ENCODE measurements at regions not wholly inside any gene's neighbourhood (a gene's known extent, or its start where the extent isn't known, plus 50 kb on each side); places are given as distances from the start of the nearest gene placed in this dataset.
"Not testable (repeated sequence)": the region's sequence is repeated elsewhere in the genome, so short reads cannot be mapped to it uniquely, and the experiment has no call there.

DNA sequence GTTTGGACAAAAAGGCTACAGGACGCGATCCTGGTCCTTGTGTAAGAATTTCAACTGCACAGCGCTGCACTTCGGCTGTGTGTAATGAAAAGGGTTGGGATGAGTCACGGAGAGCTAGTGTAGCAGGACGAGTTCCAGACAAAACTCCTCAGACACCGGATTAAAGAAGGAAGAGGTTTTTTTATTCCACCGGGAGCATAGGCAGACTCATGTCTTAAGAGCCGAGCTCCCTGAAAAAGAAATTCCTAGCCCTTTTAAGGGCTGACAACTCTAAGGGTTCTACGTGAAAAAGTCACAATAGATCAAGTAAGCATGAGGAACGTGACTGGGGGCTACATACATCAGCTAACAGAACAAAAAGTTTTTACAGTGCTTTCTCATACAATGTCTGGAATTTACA, 54.8 kb upstream of the FAM90A1 start:
- H3K4me3 ChIP-seq (ENCODE audit: low read depth, low read length); POLR2A ChIA-PET; DNase-seq (ENCODE audit: low read depth, low spot score); CTCF ChIA-PET: not testable (repeated sequence)

DNA sequence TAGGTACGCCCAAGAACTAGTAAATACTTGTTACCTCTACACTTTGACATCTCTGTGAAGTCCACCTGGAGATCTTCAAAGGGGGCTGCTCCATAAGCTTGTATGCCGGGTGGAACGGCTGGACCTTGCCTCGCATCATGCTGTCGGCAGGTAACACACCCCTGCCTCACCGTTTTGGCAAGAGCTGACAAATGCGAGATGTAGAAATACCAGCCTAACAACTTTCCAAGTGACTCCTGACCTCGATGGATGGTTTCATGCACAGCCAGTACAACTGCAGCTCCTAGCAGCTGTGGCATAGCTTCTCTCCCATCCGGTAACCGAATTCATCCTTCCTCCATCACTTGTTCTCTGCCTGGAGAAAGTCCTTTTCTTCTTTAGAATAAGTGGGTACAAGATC, 58.3 kb upstream of the FAM90A1 start:
- H3K4me3 ChIP-seq (ENCODE audit: low read depth, low read length); POLR2A ChIA-PET; DNase-seq (ENCODE audit: low read depth, low spot score); CTCF ChIA-PET: not testable (repeated sequence)

- H3K4me3 ChIP-seq (ENCODE audit: low read depth, low read length); POLR2A ChIA-PET; CTCF ChIA-PET; DNase-seq (ENCODE audit: low read depth, low spot score): not testable (repeated sequence)
Measured at GRCh38 chr12:8291764-8292163, 64.3 kb upstream of the FAM90A1 start.

GRCh38 chr12:8294662-8295061, 67.2 kb upstream of the FAM90A1 start:
- H3K4me3 ChIP-seq (ENCODE audit: low read depth, low read length); POLR2A ChIA-PET; CTCF ChIA-PET; DNase-seq (ENCODE audit: low read depth, low spot score): not testable (repeated sequence)

GRCh38 chr12:8308611-8309010, 81.2 kb upstream of the FAM90A1 start:
- H3K4me3 ChIP-seq (ENCODE audit: low read depth, low read length); DNase-seq (ENCODE audit: low read depth, low spot score); CTCF ChIA-PET; POLR2A ChIA-PET: not testable (repeated sequence)

- DNase-seq (ENCODE audit: low read depth, low spot score); H3K4me3 ChIP-seq (ENCODE audit: low read depth, low read length); CTCF ChIA-PET; POLR2A ChIA-PET: not testable (repeated sequence)
Measured at GRCh38 chr12:8315997-8316396, 88.6 kb upstream of the FAM90A1 start.

DNA sequence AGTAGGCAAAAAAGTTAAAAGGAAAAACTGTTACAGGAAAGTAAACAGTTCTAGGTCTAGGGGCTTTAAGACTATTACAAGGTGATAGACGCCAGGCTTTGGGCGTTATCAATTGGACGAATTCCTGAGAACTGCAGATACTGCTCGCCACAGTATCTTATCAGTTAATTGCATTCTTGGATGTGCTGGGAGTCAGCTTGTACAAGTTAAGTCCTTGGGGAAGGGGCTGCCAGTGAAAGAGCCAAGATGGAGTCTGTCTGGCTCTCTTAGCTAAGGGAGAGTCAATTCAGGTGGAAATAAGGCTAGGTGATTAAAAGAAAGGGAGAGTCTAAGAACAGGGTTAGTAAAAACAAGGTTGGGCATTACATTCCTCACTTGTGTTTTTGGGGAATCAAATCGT, 90.3 kb upstream of the FAM90A1 start:
- CTCF ChIA-PET; H3K4me3 ChIP-seq (ENCODE audit: low read depth, low read length); DNase-seq (ENCODE audit: low read depth, low spot score); POLR2A ChIA-PET: not testable (repeated sequence)

DNA sequence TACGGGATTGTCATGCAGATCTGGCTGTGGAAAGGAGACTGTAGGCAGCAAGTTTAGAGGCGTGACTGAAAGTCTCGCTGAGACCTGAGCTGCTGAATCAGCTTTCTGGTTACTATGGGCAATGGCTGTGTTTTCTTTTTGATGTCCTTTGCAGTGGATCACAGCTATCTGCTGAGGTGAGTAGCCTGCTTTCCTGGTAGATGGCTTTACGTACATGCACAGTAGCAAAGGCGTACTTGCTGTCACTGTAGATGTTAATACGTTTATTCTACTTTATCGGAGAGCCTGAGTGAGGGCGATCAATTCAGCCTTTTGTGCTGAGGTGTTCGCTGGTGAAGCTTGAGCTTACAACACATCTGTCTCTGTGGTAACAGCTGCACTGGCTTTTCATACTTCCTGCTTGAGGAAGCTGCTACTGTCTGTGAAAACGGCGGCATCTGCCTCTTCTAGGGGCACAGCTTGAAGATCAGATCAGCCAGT, 92.9 kb upstream of the FAM90A1 start:
- H3K4me3 ChIP-seq (ENCODE audit: low read depth, low read length); DNase-seq (ENCODE audit: low read depth, low spot score); POLR2A ChIA-PET; CTCF ChIA-PET: not testable (repeated sequence)

- POLR2A ChIA-PET; DNase-seq (ENCODE audit: low read depth, low spot score); CTCF ChIA-PET; H3K4me3 ChIP-seq (ENCODE audit: low read depth, low read length): not testable (repeated sequence)
Measured at GRCh38 chr12:8320791-8321370, 93.5 kb upstream of the FAM90A1 start.

- DNase-seq (ENCODE audit: low read depth, low spot score); H3K4me3 ChIP-seq (ENCODE audit: low read depth, low read length); CTCF ChIA-PET; POLR2A ChIA-PET: not testable (repeated sequence)
Measured at GRCh38 chr12:8325145-8325839, 97.9 kb upstream of the FAM90A1 start.

DNA sequence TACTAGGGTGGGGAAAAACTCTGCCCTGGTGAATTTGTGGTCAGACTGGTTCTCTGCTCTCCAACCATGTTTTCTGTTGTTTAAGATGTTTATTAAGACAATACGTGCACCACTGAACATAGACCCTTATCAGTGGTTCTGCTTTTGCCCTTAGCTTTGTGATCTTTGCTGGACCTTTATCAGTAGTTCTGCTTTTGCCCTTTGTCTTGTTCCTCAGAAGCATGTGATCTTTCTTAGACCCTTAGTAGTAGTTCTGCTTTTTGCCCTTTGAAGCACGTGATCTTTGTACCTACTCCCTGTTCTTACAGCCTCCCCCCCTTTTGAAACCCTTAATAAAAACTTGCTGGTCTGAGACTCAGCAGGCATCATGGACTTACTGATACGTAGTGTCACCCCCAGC, 101.4 kb upstream of the FAM90A1 start:
- DNase-seq (ENCODE audit: low read depth, low spot score); H3K4me3 ChIP-seq (ENCODE audit: low read depth, low read length); CTCF ChIA-PET; POLR2A ChIA-PET: not testable (repeated sequence)

DNA sequence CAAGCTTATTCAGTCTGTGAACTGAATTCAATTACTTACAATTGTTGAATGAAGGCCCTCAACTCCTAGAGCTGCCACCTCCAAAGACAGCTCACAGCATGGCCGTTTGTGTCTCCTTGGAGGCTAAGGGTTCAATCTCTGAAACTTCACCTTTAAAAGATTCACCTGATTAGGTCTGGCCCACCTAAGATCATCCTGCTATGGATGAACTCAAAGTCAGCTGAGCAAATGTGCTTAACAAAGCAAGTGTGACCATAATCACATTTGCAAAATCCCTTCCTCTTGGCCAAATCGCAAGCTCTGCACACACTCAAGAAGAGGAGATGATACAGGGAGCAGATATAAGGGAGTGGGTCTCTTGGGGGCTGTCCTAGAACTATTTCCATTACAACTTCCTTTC, 105.0 kb upstream of the FAM90A1 start:
- POLR2A ChIA-PET; DNase-seq (ENCODE audit: low read depth, low spot score); H3K4me3 ChIP-seq (ENCODE audit: low read depth, low read length); CTCF ChIA-PET: not testable (repeated sequence)

GRCh38 chr12:8351073-8351472, 104.7 kb upstream of the CLEC6A start:
- POLR2A ChIA-PET; H3K4me3 ChIP-seq (ENCODE audit: low read depth, low read length); DNase-seq (ENCODE audit: low read depth, low spot score); CTCF ChIA-PET: not testable (repeated sequence)

- POLR2A ChIA-PET; CTCF ChIA-PET; DNase-seq (ENCODE audit: low read depth, low spot score); H3K4me3 ChIP-seq (ENCODE audit: low read depth, low read length): not testable (repeated sequence)
Measured at GRCh38 chr12:8354741-8355140, 101.0 kb upstream of the CLEC6A start.

DNA sequence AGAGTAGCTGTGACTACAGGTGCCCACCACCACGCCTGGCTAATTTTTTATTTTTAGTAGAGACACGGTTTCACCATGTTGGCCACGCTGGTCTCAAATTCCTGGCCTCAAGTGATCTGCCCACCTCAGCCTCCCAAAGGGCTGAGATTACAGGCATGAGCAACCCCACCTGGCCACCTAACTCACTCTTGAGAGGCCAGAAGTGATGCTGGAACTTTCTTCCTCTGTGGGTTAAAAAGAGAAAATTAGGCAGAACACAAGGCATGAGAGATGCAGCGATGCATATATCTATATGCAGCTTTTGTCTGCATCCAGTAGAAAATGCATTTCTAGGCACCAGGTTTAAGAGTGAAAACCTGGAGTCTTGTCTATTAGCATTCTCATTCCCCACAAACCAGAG, 100.2 kb upstream of the CLEC6A start:
- CTCF ChIA-PET = not testable (repeated sequence)

DNA sequence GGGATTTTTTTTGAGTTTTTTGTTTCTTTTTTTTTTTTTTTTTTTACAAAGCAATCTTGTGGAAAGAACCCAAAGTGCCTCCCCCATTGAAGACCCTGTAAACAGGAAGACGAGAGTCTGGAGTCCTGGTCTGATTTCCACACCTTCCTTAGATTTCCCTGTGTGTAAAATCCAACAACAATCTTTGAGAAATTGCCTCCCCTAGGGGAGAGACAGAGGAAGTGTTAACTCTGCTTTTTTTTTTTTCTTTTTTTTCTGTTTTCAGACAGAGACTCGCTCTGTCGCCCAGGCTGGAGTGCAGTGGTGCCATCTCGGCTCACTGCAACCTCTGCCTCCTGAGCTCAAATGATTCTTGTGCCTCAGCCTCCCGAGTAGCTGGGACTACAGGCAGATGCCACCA, 82.0 kb upstream of the CLEC6A start:
- DNase-seq (ENCODE audit: low read depth, low spot score); POLR2A ChIA-PET; CTCF ChIA-PET; H3K4me3 ChIP-seq (ENCODE audit: low read depth, low read length): not testable (repeated sequence)

More for the DNA sequence above, 100.2 kb upstream of the CLEC6A start:
- POLR2A ChIA-PET; H3K4me3 ChIP-seq (ENCODE audit: low read depth, low read length); DNase-seq (ENCODE audit: low read depth, low spot score): not testable (repeated sequence)

GRCh38 chr12:8375122-8375521, 80.6 kb upstream of the CLEC6A start:
- POLR2A ChIA-PET; DNase-seq (ENCODE audit: low read depth, low spot score); H3K4me3 ChIP-seq (ENCODE audit: low read depth, low read length); CTCF ChIA-PET: not testable (repeated sequence)

- H3K4me3 ChIP-seq (ENCODE audit: low read depth, low read length); POLR2A ChIA-PET; CTCF ChIA-PET; DNase-seq (ENCODE audit: low read depth, low spot score): not testable (repeated sequence)
Measured at GRCh38 chr12:8377756-8378155, 78.0 kb upstream of the CLEC6A start.
